ENCODE measurements at regions not wholly inside any gene's neighbourhood (a gene's known extent, or its start where the extent isn't known, plus 50 kb on each side); places are given as distances from the start of the nearest gene placed in this dataset.

DNA sequence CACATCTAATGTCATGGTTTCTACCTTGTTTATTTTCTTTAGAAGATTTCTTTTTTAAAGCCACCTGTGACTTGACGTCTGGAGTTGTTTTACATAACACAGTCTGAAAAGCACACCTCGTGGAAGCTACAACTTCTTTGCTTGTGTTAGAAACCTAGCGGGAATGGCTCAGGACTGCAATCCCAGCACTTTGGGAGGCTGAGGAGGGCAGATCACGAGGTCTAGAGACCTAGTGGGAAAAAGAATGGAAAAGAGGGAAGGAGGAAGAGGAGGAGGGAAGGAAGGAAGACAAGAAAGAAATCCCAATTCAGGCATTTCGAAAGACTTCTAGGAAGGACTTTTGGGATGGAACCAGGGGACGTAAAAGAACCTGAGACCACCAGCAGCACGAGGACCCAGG lies 146.3 kb upstream of the CELF2 start:
- WGBS, 2 experiments (ENCODE audit: extremely low coverage in 2 of 2, insufficient read length in 1 of 2) = 92% methylated on average over 2 of the region's 7 CpGs; no CpG with 5 or more reads in 1 of the 2 experiments
- Histone ChIP-seq H3K9me1 (ENCODE audit: insufficient read depth, low read length) (peaks cover 7% of the 10 kb centered on the region; the same call in 1 of the 2 replicates), H3K23ac (ENCODE audit: low read depth, low read length) (peak overlapping the region; percentile 10; the same call in 1 of the 2 replicates), H4K20me1 (ENCODE audit: insufficient read depth, low read length) (no peaks in the 10 kb centered on the region), H3K4me3 (ENCODE audit: insufficient read depth, low read depth, low read length) (no peak overlapping the region), H3K4me1 (ENCODE audit: control insufficient read depth, insufficient read depth, low read length) (peaks cover 11% of the 10 kb centered on the region; the same call in 1 of the 2 replicates), H2BK120ac (ENCODE audit: low read depth, low read length) (peak overlapping the region; percentile 77), H3K27me3 (ENCODE audit: control insufficient read depth, insufficient read depth, low read length) (no peaks in the 10 kb centered on the region), H3K9ac (ENCODE audit: low read depth, low read length) (no peak overlapping the region), H2BK20ac (ENCODE audit: low read depth, low read length) (peak overlapping the region; percentile 90), H3K79me1 (ENCODE audit: low read depth in 1 of 2, low read length in 2 of 2) (no peaks in the 10 kb centered on the region), H3K9me3 (ENCODE audit: control insufficient read depth, insufficient read depth, low read length) (no peaks in the 10 kb centered on the region), H2BK5ac (ENCODE audit: low read depth, low read length, poor library complexity, severe bottlenecking) (peak overlapping the region; percentile 39), H3K18ac (ENCODE audit: low read depth, low read length) (peak overlapping the region; percentile 77), H2BK15ac (ENCODE audit: low read depth, low read length) (peak overlapping the region; percentile 88; the same call in 1 of the 3 replicates), H2AFZ (replicated peaks; ENCODE audit: low read length, poor library complexity) (no peak overlapping the region), H3K36me3 (ENCODE audit: control insufficient read depth, insufficient read depth, low read length) (no peaks in the 10 kb centered on the region), H4K8ac (ENCODE audit: low read depth in 2 of 2, low read length in 2 of 2) (peak overlapping the region; percentile 54 to 75), H3K4ac (ENCODE audit: low read depth, low read length) (peak overlapping the region; percentile 79), H3K4me2 (ENCODE audit: low read depth, low read length) (no peak overlapping the region), H2AK9ac (replicated peaks; ENCODE audit: low read depth, low read length, poor library complexity) (no peak overlapping the region), H3K27ac (ENCODE audit: insufficient read depth, low read length) (peak overlapping the region; percentile 45; the same call in 1 of the 2 replicates), H2AK5ac (ENCODE audit: low read depth, low read length) (peak overlapping the region; percentile 67), H3K56ac (ENCODE audit: extremely low read depth, insufficient read depth, low read length) (no peak overlapping the region), H3K14ac (replicated peaks; ENCODE audit: low read depth, low read length) (peak overlapping the region; percentile 61), H4K91ac (ENCODE audit: insufficient read depth, low read depth, low read length) (peak overlapping the region; percentile 82), H4K5ac (ENCODE audit: low read depth, low read length) (peak overlapping the region; percentile 43)
- ATAC-seq (ENCODE audit: low read depth) (no peak), DNase-seq (no peak)
- intact Hi-C loops (cut with micrococcal nuclease) = no loop called here
- POLR2A ChIA-PET (ENCODE audit: unreplicated experiment) = no interaction called here
- TF ChIP-seq MAFK (IDR thresholded peaks at IDR 0.05; ENCODE audit: low read depth, low read length) = no peak
- TF ChIP-seq NFE2L2 (IDR thresholded peaks at IDR 0.05; ENCODE audit: low read depth, low read length) = no peak
- TF ChIP-seq, protein P1, sequence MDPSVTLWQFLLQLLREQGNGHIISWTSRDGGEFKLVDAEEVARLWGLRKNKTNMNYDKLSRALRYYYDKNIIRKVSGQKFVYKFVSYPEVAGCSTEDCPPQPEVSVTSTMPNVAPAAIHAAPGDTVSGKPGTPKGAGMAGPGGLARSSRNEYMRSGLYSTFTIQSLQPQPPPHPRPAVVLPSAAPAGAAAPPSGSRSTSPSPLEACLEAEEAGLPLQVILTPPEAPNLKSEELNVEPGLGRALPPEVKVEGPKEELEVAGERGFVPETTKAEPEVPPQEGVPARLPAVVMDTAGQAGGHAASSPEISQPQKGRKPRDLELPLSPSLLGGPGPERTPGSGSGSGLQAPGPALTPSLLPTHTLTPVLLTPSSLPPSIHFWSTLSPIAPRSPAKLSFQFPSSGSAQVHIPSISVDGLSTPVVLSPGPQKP (IDR thresholded peaks at IDR 0.05; ENCODE audit: borderline replicate concordance, low read depth, low read length) = no peak
- TF ChIP-seq POLR2A (IDR thresholded peaks at IDR 0.05; ENCODE audit: low read depth, low read length) = no peak
- TF ChIP-seq FOS (IDR thresholded peaks at IDR 0.05; ENCODE audit: low read depth, low read length) = no peak
- TF ChIP-seq CHD1 (IDR thresholded peaks at IDR 0.05; ENCODE audit: low read depth, low read length) = no peak
- no peak for TF ChIP-seq SMC3 (IDR thresholded peaks at IDR 0.05; ENCODE audit: low read depth, low read length)
- no peak for TF ChIP-seq CEBPB (IDR thresholded peaks at IDR 0.05; ENCODE audit: low read depth, low read length)
- TF ChIP-seq, protein P2, sequence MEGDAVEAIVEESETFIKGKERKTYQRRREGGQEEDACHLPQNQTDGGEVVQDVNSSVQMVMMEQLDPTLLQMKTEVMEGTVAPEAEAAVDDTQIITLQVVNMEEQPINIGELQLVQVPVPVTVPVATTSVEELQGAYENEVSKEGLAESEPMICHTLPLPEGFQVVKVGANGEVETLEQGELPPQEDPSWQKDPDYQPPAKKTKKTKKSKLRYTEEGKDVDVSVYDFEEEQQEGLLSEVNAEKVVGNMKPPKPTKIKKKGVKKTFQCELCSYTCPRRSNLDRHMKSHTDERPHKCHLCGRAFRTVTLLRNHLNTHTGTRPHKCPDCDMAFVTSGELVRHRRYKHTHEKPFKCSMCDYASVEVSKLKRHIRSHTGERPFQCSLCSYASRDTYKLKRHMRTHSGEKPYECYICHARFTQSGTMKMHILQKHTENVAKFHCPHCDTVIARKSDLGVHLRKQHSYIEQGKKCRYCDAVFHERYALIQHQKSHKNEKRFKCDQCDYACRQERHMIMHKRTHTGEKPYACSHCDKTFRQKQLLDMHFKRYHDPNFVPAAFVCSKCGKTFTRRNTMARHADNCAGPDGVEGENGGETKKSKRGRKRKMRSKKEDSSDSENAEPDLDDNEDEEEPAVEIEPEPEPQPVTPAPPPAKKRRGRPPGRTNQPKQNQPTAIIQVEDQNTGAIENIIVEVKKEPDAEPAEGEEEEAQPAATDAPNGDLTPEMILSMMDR (conservative IDR thresholded peaks at IDR 0.05; ENCODE audit: low read depth, low read length) = no peak
- TF ChIP-seq, protein P3, sequence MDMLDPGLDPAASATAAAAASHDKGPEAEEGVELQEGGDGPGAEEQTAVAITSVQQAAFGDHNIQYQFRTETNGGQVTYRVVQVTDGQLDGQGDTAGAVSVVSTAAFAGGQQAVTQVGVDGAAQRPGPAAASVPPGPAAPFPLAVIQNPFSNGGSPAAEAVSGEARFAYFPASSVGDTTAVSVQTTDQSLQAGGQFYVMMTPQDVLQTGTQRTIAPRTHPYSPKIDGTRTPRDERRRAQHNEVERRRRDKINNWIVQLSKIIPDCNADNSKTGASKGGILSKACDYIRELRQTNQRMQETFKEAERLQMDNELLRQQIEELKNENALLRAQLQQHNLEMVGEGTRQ (IDR thresholded peaks at IDR 0.05; ENCODE audit: low read depth, low read length) = no peak
- dilution Hi-C loops (cut with HindIII; ENCODE audit: low sequenced_read_pairs, unreplicated experiment) = no loop called here
- CTCF ChIA-PET = interaction anchor here (0.5 kb wide), 1 partner anchor 853 kb away, joined by 3 read pairs; no protein-coding TSS in a partner anchor
- in situ Hi-C loops (cut with MboI; ENCODE audit: low sequenced_read_pairs) = no loop called here
- no TSS peak for BruUV-seq (replicated peaks)

All from IMR-90 (cell line).